GM13976 (cell line): ENCODE measurements at regions not wholly inside any gene's neighbourhood (a gene's known extent, or its start where the extent isn't known, plus 50 kb on each side); places are given as distances from the start of the nearest gene placed in this dataset.

Source experiments
- DNase-seq: peaks from one replicate; pipeline ENCODE4 v3.0.0; 2012; ENCODE audit warnings: low spot score
- CTCF ChIP-seq: IDR thresholded peaks from 2 replicates; pipeline ENCODE4 v1.5.1; 2012; ENCODE audit warnings: borderline replicate concordance, mild to moderate bottlenecking; ENCODE audit not compliant: insufficient read depth; ENCODE audit errors: extremely low read depth, missing control alignments, control extremely low read depth
- in situ Hi-C: fragments of 300-500 bp; cut with MboI; formaldehyde crosslinking; loops from one replicate; pipeline ENCODE4 v1.12.0; 2022; ENCODE audit warnings: low sequenced_read_pairs, mixed read lengths, inconsistent platforms; ENCODE audit not compliant: unreplicated experiment

- TF ChIP-seq CTCF = no peak
- in situ Hi-C loops = no loop called here
- no peak for DNase-seq
These were observed 154.7 kb downstream of the TFAP2C start for GRCh38 chr20:56783826-56784225.

- no peak for DNase-seq
- no peak for TF ChIP-seq CTCF
- in situ Hi-C loops = no loop called here
These were observed 157.4 kb downstream of the TFAP2C start for GRCh38 chr20:56786503-56786902.

- DNase-seq = no peak
- in situ Hi-C loops = no loop called here
- no peak for TF ChIP-seq CTCF
These were observed 159.1 kb downstream of the TFAP2C start for GRCh38 chr20:56788041-56788670.

GRCh38 chr20:56788671-56789610, 159.8 kb downstream of the TFAP2C start:
- no peak for DNase-seq
- TF ChIP-seq CTCF = no peak
- in situ Hi-C loops = no loop called here

GRCh38 chr20:56793916-56794315, 164.8 kb downstream of the TFAP2C start:
- DNase-seq = no peak
- TF ChIP-seq CTCF = no peak
- in situ Hi-C loops = no loop called here

GRCh38 chr20:56795492-56795891, 166.4 kb downstream of the TFAP2C start:
- no peak for TF ChIP-seq CTCF
- no peak for DNase-seq
- in situ Hi-C loops = no loop called here
